OCI-LY1 (cell line): ENCODE measurements at regions not wholly inside any gene's neighbourhood (a gene's known extent, or its start where the extent isn't known, plus 50 kb on each side); places are given as distances from the start of the nearest gene placed in this dataset.

Experiments
- H2AFZ ChIP-seq: fragments of 200-600 bp; sonication (generic), shearing (Covaris generic); 2 replicates; pipeline ENCODE4 v1.6.0; 2014; ENCODE audit warnings: antibody characterized with exemption, mild to moderate bottlenecking, low read length
- H3F3A ChIP-seq: fragments of 200-600 bp; sonication (generic), shearing (Covaris generic); 2 replicates; pipeline ENCODE4 v1.6.0; 2014; ENCODE audit warnings: mild to moderate bottlenecking, antibody characterized with exemption, low read length, moderate library complexity; ENCODE audit not compliant: insufficient read depth
- H3K27ac ChIP-seq: fragments of 200-600 bp; sonication (generic); 2 replicates; pipeline ENCODE4 v1.5.1; 2014; ENCODE audit warnings: low read length, mixed run types, mild to moderate bottlenecking, low read depth; ENCODE audit not compliant: poor library complexity, severe bottlenecking
- H3K27me3 ChIP-seq: fragments of 200-600 bp; sonication (generic); 2 replicates; pipeline ENCODE4 v1.6.0; 2014; ENCODE audit warnings: antibody characterized with exemption, mild to moderate bottlenecking, low read length, moderate library complexity; ENCODE audit not compliant: insufficient read depth
- H3K36me3 ChIP-seq: fragments of 200-600 bp; sonication (generic); 2 replicates; pipeline ENCODE4 v1.6.1; 2014; ENCODE audit warnings: mild to moderate bottlenecking, antibody characterized with exemption, low read length, moderate library complexity, mixed read lengths; ENCODE audit not compliant: insufficient read depth
- H3K4me1 ChIP-seq: fragments of 200-600 bp; sonication (generic); 2 replicates; pipeline ENCODE4 v1.5.1; 2014; ENCODE audit warnings: mild to moderate bottlenecking, low read length, moderate library complexity; ENCODE audit not compliant: insufficient read depth, severe bottlenecking
- H3K4me2 ChIP-seq: fragments of 200-600 bp; sonication (generic), shearing (Covaris generic); 2 replicates; pipeline ENCODE4 v1.6.1; 2014; ENCODE audit warnings: low read length
- H3K4me3 ChIP-seq: fragments of 200-600 bp; sonication (generic); 2 replicates; pipeline ENCODE4 v1.5.1; 2014; ENCODE audit warnings: low read length, low read depth, mild to moderate bottlenecking, mixed read lengths; ENCODE audit not compliant: poor library complexity, severe bottlenecking
- H3K79me2 ChIP-seq: fragments of 200-600 bp; shearing (Covaris generic); 2 replicates; pipeline ENCODE4 v1.6.1; 2016; ENCODE audit warnings: mixed run types, low read length, mixed read lengths; ENCODE audit not compliant: insufficient read depth
- H3K9ac ChIP-seq: fragments of 200-600 bp; sonication (generic), shearing (Covaris generic); 2 replicates; pipeline ENCODE4 v1.6.1; 2014; ENCODE audit warnings: mild to moderate bottlenecking, low read length, mixed read lengths
- H3K9me2 ChIP-seq: fragments of 200-600 bp; sonication (generic), shearing (Covaris generic); 2 replicates; pipeline ENCODE4 v1.6.1; 2014; ENCODE audit warnings: low read depth, mild to moderate bottlenecking, low read length, mixed read lengths
- H3K9me3 ChIP-seq: fragments of 200-600 bp; shearing (Covaris generic); 2 replicates; pipeline ENCODE4 v1.6.1; 2014; ENCODE audit warnings: low read length, mixed read lengths
- H4K20me1 ChIP-seq: fragments of 200-600 bp; sonication (generic), shearing (Covaris generic); 2 replicates; pipeline ENCODE4 v1.6.0; 2016; ENCODE audit warnings: mild to moderate bottlenecking, low read length; ENCODE audit not compliant: insufficient read depth
- EZH2 ChIP-seq: fragments of 200-600 bp; sonication (generic), shearing (Covaris generic); IDR thresholded peaks from 2 replicates; pipeline ENCODE4 v1.8.0; 2017; ENCODE audit warnings: borderline replicate concordance, mixed run types, mild to moderate bottlenecking, antibody characterized with exemption, low read length, moderate library complexity, mixed read lengths
- TF ChIP-seq, protein P1 (sequence below): fragments of 200-600 bp; sonication (generic), shearing (Covaris generic); IDR thresholded peaks from 2 replicates; pipeline ENCODE4 v1.5.1; 2017; ENCODE audit warnings: mild to moderate bottlenecking, antibody characterized with exemption, low read length, moderate library complexity, mixed read lengths

DNA sequence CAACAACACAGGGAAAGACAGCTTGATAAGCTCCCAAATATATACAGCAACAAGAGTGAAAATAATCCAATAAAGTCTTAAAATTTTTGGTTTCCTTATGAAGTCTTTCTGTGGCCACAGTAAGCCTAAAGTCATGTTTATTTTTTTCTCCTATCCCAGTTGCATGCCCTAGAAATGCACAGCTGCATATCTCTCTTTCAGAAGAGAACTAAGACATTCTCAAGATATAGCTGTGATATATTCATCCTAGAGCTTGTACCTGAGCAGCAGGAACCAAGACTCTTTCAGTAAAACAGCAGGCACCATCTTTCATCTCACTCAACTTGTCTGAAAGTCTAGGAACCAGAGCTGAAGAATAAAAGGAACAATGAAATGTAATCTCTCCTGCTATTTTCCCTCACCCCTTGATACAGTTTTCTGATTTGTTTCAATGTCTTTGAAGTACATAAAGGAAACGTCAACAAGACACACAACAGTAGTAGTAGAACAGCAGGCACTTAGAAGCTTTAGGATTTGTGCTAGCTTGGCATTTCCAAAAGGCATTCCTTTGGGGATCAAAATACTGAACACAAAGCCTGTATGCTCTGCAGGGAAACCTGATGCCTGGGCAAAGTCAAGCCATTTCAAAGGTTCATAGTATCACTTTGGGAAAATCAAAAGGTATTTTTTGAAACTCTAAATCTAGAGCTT, 536.8 kb downstream of the PYDC2 start:
- H3K4me1 ChIP-seq, result no peaks in the 10 kb centered on the region
- no peak overlapping the region for H3K4me2 ChIP-seq

DNA sequence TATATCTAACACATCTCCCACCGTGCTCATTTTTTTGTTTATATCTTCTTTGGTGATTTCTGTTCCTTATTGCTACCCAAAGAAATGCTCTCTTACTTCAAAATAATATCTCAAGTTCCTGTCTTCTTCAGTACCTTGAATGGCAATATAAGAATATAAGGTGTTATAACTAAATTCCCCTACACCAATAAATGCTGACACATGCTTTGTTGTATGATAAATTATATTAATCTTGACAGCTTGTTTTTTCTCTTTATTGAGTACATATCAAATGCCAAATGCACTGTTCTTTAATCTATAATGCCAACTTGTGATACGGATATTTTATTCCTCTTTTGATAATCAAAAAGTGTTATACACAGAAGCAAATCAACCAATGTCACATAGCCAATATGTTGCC, 540.3 kb downstream of the PYDC2 start:
- H3K79me2 ChIP-seq, result no peaks in the 10 kb centered on the region
- no peaks in the 10 kb centered on the region for H3K27me3 ChIP-seq
- H4K20me1 ChIP-seq, result no peaks in the 10 kb centered on the region
- H3K4me1 ChIP-seq, result no peaks in the 10 kb centered on the region
- H3K4me2 ChIP-seq, result no peak overlapping the region
- H3F3A ChIP-seq, result no peaks in the 10 kb centered on the region
- no peak overlapping the region for H2AFZ ChIP-seq
- H3K36me3 ChIP-seq, result no peaks in the 10 kb centered on the region
- H3K9me2 ChIP-seq, result no peaks in the 10 kb centered on the region
- no peaks in the 10 kb centered on the region for H3K9me3 ChIP-seq
- no peak for TF ChIP-seq EZH2
- TF ChIP-seq, protein P1, sequence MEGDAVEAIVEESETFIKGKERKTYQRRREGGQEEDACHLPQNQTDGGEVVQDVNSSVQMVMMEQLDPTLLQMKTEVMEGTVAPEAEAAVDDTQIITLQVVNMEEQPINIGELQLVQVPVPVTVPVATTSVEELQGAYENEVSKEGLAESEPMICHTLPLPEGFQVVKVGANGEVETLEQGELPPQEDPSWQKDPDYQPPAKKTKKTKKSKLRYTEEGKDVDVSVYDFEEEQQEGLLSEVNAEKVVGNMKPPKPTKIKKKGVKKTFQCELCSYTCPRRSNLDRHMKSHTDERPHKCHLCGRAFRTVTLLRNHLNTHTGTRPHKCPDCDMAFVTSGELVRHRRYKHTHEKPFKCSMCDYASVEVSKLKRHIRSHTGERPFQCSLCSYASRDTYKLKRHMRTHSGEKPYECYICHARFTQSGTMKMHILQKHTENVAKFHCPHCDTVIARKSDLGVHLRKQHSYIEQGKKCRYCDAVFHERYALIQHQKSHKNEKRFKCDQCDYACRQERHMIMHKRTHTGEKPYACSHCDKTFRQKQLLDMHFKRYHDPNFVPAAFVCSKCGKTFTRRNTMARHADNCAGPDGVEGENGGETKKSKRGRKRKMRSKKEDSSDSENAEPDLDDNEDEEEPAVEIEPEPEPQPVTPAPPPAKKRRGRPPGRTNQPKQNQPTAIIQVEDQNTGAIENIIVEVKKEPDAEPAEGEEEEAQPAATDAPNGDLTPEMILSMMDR, result no peak
- no peak overlapping the region for H3K27ac ChIP-seq
- no peak overlapping the region for H3K4me3 ChIP-seq
- H3K9ac ChIP-seq, result no peak overlapping the region

More for the DNA sequence above, 536.8 kb downstream of the PYDC2 start:
- H2AFZ ChIP-seq, result no peak overlapping the region
- no peak overlapping the region for H3K27ac ChIP-seq
- no peaks in the 10 kb centered on the region for H3F3A ChIP-seq
- no peaks in the 10 kb centered on the region for H3K36me3 ChIP-seq
- H3K79me2 ChIP-seq, result no peaks in the 10 kb centered on the region
- H3K27me3 ChIP-seq, result no peaks in the 10 kb centered on the region
- H3K4me3 ChIP-seq, result no peak overlapping the region
- no peak overlapping the region for H3K9ac ChIP-seq
- H4K20me1 ChIP-seq, result no peaks in the 10 kb centered on the region
- no peak for TF ChIP-seq EZH2
- TF ChIP-seq, protein P1, result no peak
- no peaks in the 10 kb centered on the region for H3K9me2 ChIP-seq
- no peaks in the 10 kb centered on the region for H3K9me3 ChIP-seq

- no peaks in the 10 kb centered on the region for H4K20me1 ChIP-seq
- no peaks in the 10 kb centered on the region for H3K9me3 ChIP-seq
- H3K4me1 ChIP-seq, result no peaks in the 10 kb centered on the region
- no peaks in the 10 kb centered on the region for H3K27me3 ChIP-seq
- H3K27ac ChIP-seq, result no peak overlapping the region
- H2AFZ ChIP-seq, result no peak overlapping the region
- no peaks in the 10 kb centered on the region for H3F3A ChIP-seq
- H3K9me2 ChIP-seq, result no peaks in the 10 kb centered on the region; the same call in 1 of the 2 replicates
- TF ChIP-seq, protein P1, result no peak
- no peak for TF ChIP-seq EZH2
- no peak overlapping the region for H3K4me2 ChIP-seq
- H3K4me3 ChIP-seq, result no peak overlapping the region
- no peaks in the 10 kb centered on the region for H3K79me2 ChIP-seq
- H3K9ac ChIP-seq, result no peak overlapping the region
- no peaks in the 10 kb centered on the region for H3K36me3 ChIP-seq
These were observed 545.0 kb downstream of the PYDC2 start for GRCh38 chr3:192005989-192006388.
